Spinal cord (tissue), 9 donors: ENCODE measurements at regions not wholly inside any gene's neighbourhood (a gene's known extent, or its start where the extent isn't known, plus 50 kb on each side); places are given as distances from the start of the nearest gene placed in this dataset.
"Not testable (repeated sequence)": the region's sequence is repeated elsewhere in the genome, so short reads cannot be mapped to it uniquely, and the experiment has no call there.

Source experiments
- DNase-seq, 6 donors: peaks; one replicate each; pipeline versions ENCODE4 v3.0.0 to v3.0.0-alpha.2; 2013 to 2015; ENCODE audit warnings: low spot score in 6 of 6, low read depth in 4 of 6
- H3K27ac ChIP-seq: one replicate; pipeline ENCODE4 v1.5.1; 2013; ENCODE audit warnings: low read depth, low read length, control low read depth
- H3K27me3 ChIP-seq: one replicate; pipeline ENCODE4 v1.6.1; 2013; ENCODE audit warnings: low read length; ENCODE audit not compliant: control insufficient read depth, insufficient read depth
- H3K36me3 ChIP-seq: one replicate; pipeline ENCODE4 v1.6.1; 2013; ENCODE audit warnings: low read length; ENCODE audit not compliant: control insufficient read depth, insufficient read depth
- H3K4me1 ChIP-seq: one replicate; pipeline ENCODE4 v1.6.1; 2013; ENCODE audit warnings: low read length; ENCODE audit not compliant: control insufficient read depth, insufficient read depth
- H3K4me3 ChIP-seq: one replicate; pipeline ENCODE4 v1.5.1; 2013; ENCODE audit warnings: low read depth, low read length, control low read depth
- H3K9me3 ChIP-seq: one replicate; pipeline ENCODE4 v1.6.1; 2013; ENCODE audit warnings: low read length; ENCODE audit not compliant: control insufficient read depth, insufficient read depth
- WGBS: methylation state at CpG from one replicate; pipeline ENCODE4 v1.1.5; 2013; ENCODE audit warnings: missing lambda C conversion rate; ENCODE audit not compliant: insufficient coverage; 5-methylcytosine and 5-hydroxymethylcytosine counted together
- donor health status: healthy.

GRCh38 chr21:35467566-35467965, 418.5 kb upstream of the RUNX1 start:
- Histone ChIP-seq H3K27ac (no peak overlapping the region), H3K9me3 (no peaks in the 10 kb centered on the region), H3K36me3 (no peaks in the 10 kb centered on the region), H3K27me3 (no peaks in the 10 kb centered on the region), H3K4me1 (no peaks in the 10 kb centered on the region), H3K4me3 (no peak overlapping the region)
- 90% methylated on average over 2 of the region's 2 CpGs for WGBS
- DNase-seq: no peak

- H3K27ac ChIP-seq, DNase-seq, H3K4me3 ChIP-seq, H3K27me3 ChIP-seq, H3K4me1 ChIP-seq, H3K9me3 ChIP-seq, H3K36me3 ChIP-seq: not testable (repeated sequence)
- 100% methylated on average over 2 of the region's 5 CpGs for WGBS
Measured at GRCh38 chr21:35466681-35467080, 417.6 kb upstream of the RUNX1 start.

GRCh38 chr21:35465741-35466140, 416.6 kb upstream of the RUNX1 start:
- no peak overlapping the region for H3K27ac ChIP-seq
- no peaks in the 10 kb centered on the region for H3K36me3 ChIP-seq
- H3K27me3 ChIP-seq: no peaks in the 10 kb centered on the region
- WGBS: 89% methylated on average over 2 of the region's 2 CpGs
- no peak for DNase-seq
- no peak overlapping the region for H3K4me3 ChIP-seq
- no peaks in the 10 kb centered on the region for H3K9me3 ChIP-seq
- no peaks in the 10 kb centered on the region for H3K4me1 ChIP-seq

GRCh38 chr21:35461700-35462099, 412.6 kb upstream of the RUNX1 start:
- H3K9me3 ChIP-seq: no peaks in the 10 kb centered on the region
- no peak overlapping the region for H3K4me3 ChIP-seq
- no peak for DNase-seq
- WGBS: no CpG with 5 or more reads among the region's 2 CpGs
- no peak overlapping the region for H3K27ac ChIP-seq
- H3K36me3 ChIP-seq: no peaks in the 10 kb centered on the region
- H3K4me1 ChIP-seq: no peaks in the 10 kb centered on the region
- no peaks in the 10 kb centered on the region for H3K27me3 ChIP-seq

- no peak overlapping the region for H3K4me3 ChIP-seq
- DNase-seq: no peak
- 93% methylated on average over 5 of the region's 9 CpGs for WGBS
- no peaks in the 10 kb centered on the region for H3K4me1 ChIP-seq
- H3K36me3 ChIP-seq: no peaks in the 10 kb centered on the region
- H3K27me3 ChIP-seq: no peaks in the 10 kb centered on the region
- H3K9me3 ChIP-seq: no peaks in the 10 kb centered on the region
- H3K27ac ChIP-seq: no peak overlapping the region
Measured at GRCh38 chr21:35460441-35460840, 411.3 kb upstream of the RUNX1 start.

GRCh38 chr21:35458405-35458804, 409.3 kb upstream of the RUNX1 start:
- no peaks in the 10 kb centered on the region for H3K9me3 ChIP-seq
- H3K4me3 ChIP-seq: no peak overlapping the region
- H3K27ac ChIP-seq: no peak overlapping the region
- peak in 1 of 6 donors; percentile 13 for DNase-seq
- H3K4me1 ChIP-seq: no peaks in the 10 kb centered on the region
- no peaks in the 10 kb centered on the region for H3K27me3 ChIP-seq
- H3K36me3 ChIP-seq: no peaks in the 10 kb centered on the region
- 71% methylated on average over 4 of the region's 5 CpGs for WGBS

GRCh38 chr21:35457097-35457804, 408.1 kb upstream of the RUNX1 start:
- no peak for DNase-seq
- Histone ChIP-seq H3K4me1 (no peaks in the 10 kb centered on the region), H3K27me3 (no peaks in the 10 kb centered on the region), H3K36me3 (no peaks in the 10 kb centered on the region), H3K4me3 (no peak overlapping the region), H3K27ac (no peak overlapping the region), H3K9me3 (no peaks in the 10 kb centered on the region)
- WGBS: 84% methylated on average over 4 of the region's 8 CpGs

- Histone ChIP-seq H3K4me1 (no peaks in the 10 kb centered on the region), H3K9me3 (peaks cover 6% of the 10 kb centered on the region), H3K4me3 (no peak overlapping the region), H3K27me3 (no peaks in the 10 kb centered on the region), H3K27ac (no peak overlapping the region), H3K36me3 (no peaks in the 10 kb centered on the region)
- DNase-seq: no peak
- 86% methylated on average over 1 of the region's 1 CpG for WGBS
Measured at GRCh38 chr21:35451276-35451675, 402.2 kb upstream of the RUNX1 start.

GRCh38 chr21:35450830-35451229, 401.7 kb upstream of the RUNX1 start:
- H3K27me3 ChIP-seq: no peaks in the 10 kb centered on the region
- no peaks in the 10 kb centered on the region for H3K36me3 ChIP-seq
- H3K9me3 ChIP-seq: peaks cover 6% of the 10 kb centered on the region
- no peaks in the 10 kb centered on the region for H3K4me1 ChIP-seq
- H3K4me3 ChIP-seq: no peak overlapping the region
- 100% methylated on average over 1 of the region's 4 CpGs for WGBS
- no peak for DNase-seq
- H3K27ac ChIP-seq: no peak overlapping the region

GRCh38 chr21:35449846-35450245, 400.7 kb upstream of the RUNX1 start:
- 86% methylated on average over 10 of the region's 10 CpGs for WGBS

More at GRCh38 chr21:35449846-35450245, 400.7 kb upstream of the RUNX1 start:
- Histone ChIP-seq H3K9me3 (peaks cover 6% of the 10 kb centered on the region), H3K4me3 (no peak overlapping the region), H3K4me1 (no peaks in the 10 kb centered on the region), H3K27ac (no peak overlapping the region), H3K36me3 (no peaks in the 10 kb centered on the region), H3K27me3 (no peaks in the 10 kb centered on the region)
- no peak for DNase-seq
